ENCODE measurements at regions not wholly inside any gene's neighbourhood (a gene's known extent, or its start where the extent isn't known, plus 50 kb on each side); places are given as distances from the start of the nearest gene placed in this dataset.

- no peak for DNase-seq (ENCODE audit: low read depth in 1 of 2, low spot score in 1 of 2)
- no peak for FAIRE-seq
- POLR2A ChIA-PET, result no interaction called here
- CTCF ChIA-PET, result interaction anchor here (1.0 kb wide), 1 partner anchor 29 kb away, joined by 3 read pairs; no protein-coding TSS in a partner anchor
- Histone ChIP-seq H3K4me1 (no peaks in the 10 kb centered on the region), H3K9me3 (no peaks in the 10 kb centered on the region), H3K27ac (no peak overlapping the region), H3K4me3 (no peak overlapping the region), H3K4me2 (no peak overlapping the region)
- 66% methylated on average over 5 of the region's 5 CpGs for WGBS (ENCODE audit: missing lambda C conversion rate)
- no peak for TF ChIP-seq NR3C1 (IDR thresholded peaks at IDR 0.05)
- no peak for TF ChIP-seq MYC (IDR thresholded peaks at IDR 0.05; ENCODE audit: borderline replicate concordance, low read length)
- TF ChIP-seq PBX3 (IDR thresholded peaks at IDR 0.05), result no peak
- no peak for TF ChIP-seq MAX (IDR thresholded peaks at IDR 0.05)
- no peak for TF ChIP-seq EHF (CRISPR knock-in tag; IDR thresholded peaks at IDR 0.05)
- TF ChIP-seq ZSCAN20 (CRISPR knock-in tag; IDR thresholded peaks at IDR 0.05), result no peak
- TF ChIP-seq JUNB (IDR thresholded peaks at IDR 0.05), result no peak
- no peak for TF ChIP-seq ESRRA (IDR thresholded peaks at IDR 0.05; ENCODE audit: borderline replicate concordance, low read length)
- no peak for TF ChIP-seq RARB (CRISPR knock-in tag; IDR thresholded peaks at IDR 0.05)
- no peak for ATAC-seq
Measured at GRCh38 chr1:25130895-25131294, 101.4 kb downstream of the SYF2 start.

- no peak for FAIRE-seq
- TF ChIP-seq ELK1 (IDR thresholded peaks at IDR 0.05; ENCODE audit: low read depth, low read length) (no peak), POLR2AphosphoS2 (conservative IDR thresholded peaks at IDR 0.05; ENCODE audit: low read length) (no peak), ZFP36 (IDR thresholded peaks at IDR 0.05; ENCODE audit: borderline replicate concordance, partially characterized antibody) (no peak)
- CTCF ChIA-PET, result no interaction called here
- Histone ChIP-seq H3K4me3 (no peak overlapping the region), H3K27ac (no peak overlapping the region), H3K4me2 (no peak overlapping the region), H3K9me3 (no peaks in the 10 kb centered on the region), H3K4me1 (no peaks in the 10 kb centered on the region)
- no peak for ATAC-seq
- no peak for DNase-seq (ENCODE audit: low read depth in 1 of 2, low spot score in 1 of 2)
- POLR2A ChIA-PET, result no interaction called here
- WGBS (ENCODE audit: missing lambda C conversion rate), result 63% methylated on average over 12 of the region's 12 CpGs
Measured at GRCh38 chr1:25129380-25129779, 102.9 kb downstream of the SYF2 start.

GRCh38 chr1:25128121-25128621 lies 104.1 kb downstream of the SYF2 start:
- WGBS (ENCODE audit: missing lambda C conversion rate), result 71% methylated on average over 5 of the region's 6 CpGs
- POLR2A ChIA-PET, result no interaction called here

More at GRCh38 chr1:25128121-25128621, 104.1 kb downstream of the SYF2 start:
- no peak overlapping the region for H3K4me3 ChIP-seq
- CTCF ChIA-PET, result no interaction called here
- FAIRE-seq (no peak), DNase-seq (ENCODE audit: low read depth in 1 of 2, low spot score in 1 of 2) (no peak), ATAC-seq (no peak)
- H3K27ac ChIP-seq, result no peak overlapping the region
- TF ChIP-seq ZNF302 (CRISPR knock-in tag; IDR thresholded peaks at IDR 0.05) (no peak), HOXA7 (CRISPR knock-in tag; IDR thresholded peaks at IDR 0.05) (no peak), GATA3 (IDR thresholded peaks at IDR 0.05; ENCODE audit: borderline replicate concordance) (no peak), RFX5 (IDR thresholded peaks at IDR 0.05) (no peak), CTCF (IDR thresholded peaks at IDR 0.05) (no peak), HDAC2 (IDR thresholded peaks at IDR 0.05) (no peak), ZFP36 (IDR thresholded peaks at IDR 0.05; ENCODE audit: borderline replicate concordance, partially characterized antibody) (no peak)
- H3K9me3 ChIP-seq, result no peaks in the 10 kb centered on the region
- H3K4me2 ChIP-seq, result no peak overlapping the region
- no peaks in the 10 kb centered on the region for H3K4me1 ChIP-seq

All from A549 (cell line).